B cell (primary cell): ENCODE measurements at regions not wholly inside any gene's neighbourhood (a gene's known extent, or its start where the extent isn't known, plus 50 kb on each side); places are given as distances from the start of the nearest gene placed in this dataset.

Source experiments
- ATAC-seq: fragments of 200-7000 bp; cut with Tn5 transposase; one replicate; pipeline ENCODE4 v1.10.0; 2021; ENCODE audit warnings: low read depth, mild to moderate bottlenecking, moderate number of reproducible peaks, moderate library complexity
- CTCF ChIA-PET: fragments of 350-600 bp; sonication (Branson Sonifier 250); formaldehyde crosslinking; loops from one replicate; lab custom pipeline; 2021; ENCODE audit warnings: antibody characterized with exemption, inconsistent platforms; lab: Charles Lee
- POLR2A ChIA-PET: fragments of 350-600 bp; sonication (Branson Sonifier 250); formaldehyde crosslinking; loops from one replicate; lab custom pipeline; 2021; ENCODE audit warnings: antibody characterized with exemption; lab: Charles Lee
- DNase-seq: peaks from one replicate; pipeline ENCODE4 v3.0.0; 2013
- H2AFZ ChIP-seq: 2 replicates; pipeline ENCODE4 v1.6.1; 2012; ENCODE audit warnings: mild to moderate bottlenecking, low read depth, low read length; ENCODE audit not compliant: insufficient read depth, poor library complexity, severe bottlenecking
- H3K27ac ChIP-seq, 2 donors: 1 replicate in 1 of 2; 2 replicates in 1 of 2; pipeline ENCODE4 v1.5.1; 2012 to 2013; ENCODE audit warnings: low read length in 2 of 2, mild to moderate bottlenecking in 2 of 2, moderate library complexity in 1 of 2
- H3K27me3 ChIP-seq, 4 experiments: fragments of 200-600 bp in 1 of 4; sonication (generic) in 1 of 4; replicated peaks in 1 of 4; 1 replicate in 2 of 4; 2 replicates in 2 of 4; pipeline versions ENCODE4 v1.6.1 to v1.7.0; 2013 to 2016; ENCODE audit warnings: low read length in 3 of 4, mild to moderate bottlenecking in 2 of 4, mixed read lengths in 1 of 4, moderate library complexity in 1 of 4; ENCODE audit not compliant: insufficient read depth in 4 of 4, control insufficient read depth in 3 of 4; ENCODE audit errors: control extremely low read depth in 1 of 4
- H3K36me3 ChIP-seq, 2 experiments: replicated peaks in 1 of 2; 1 replicate in 1 of 2; 2 replicates in 1 of 2; pipeline versions ENCODE4 v1.6.1 to v1.7.1; 2013; ENCODE audit warnings: low read length in 1 of 2; ENCODE audit not compliant: insufficient read depth in 2 of 2, control insufficient read depth in 1 of 2; ENCODE audit errors: control extremely low read depth in 1 of 2, extremely low read depth in 1 of 2
- H3K4me1 ChIP-seq, 2 donors: fragments of 200-600 bp in 1 of 2; sonication (generic) in 1 of 2; 1 replicate in 1 of 2; 2 replicates in 1 of 2; pipeline versions ENCODE4 v1.5.1 to v1.6.1; 2013 to 2017; ENCODE audit warnings: low read length in 2 of 2; ENCODE audit not compliant: control insufficient read depth in 2 of 2, insufficient read depth in 2 of 2
- H3K4me2 ChIP-seq: replicated peaks from 2 replicates; pipeline ENCODE3; 2012; ENCODE audit warnings: mild to moderate bottlenecking, low read depth, low read length; ENCODE audit not compliant: poor library complexity, severe bottlenecking
- H3K4me3 ChIP-seq, 5 experiments: fragments of 200-600 bp in 1 of 5; sonication (generic) in 1 of 5; 1 replicate in 3 of 5; 2 replicates in 2 of 5; pipeline versions ENCODE4 v1.5.1 to v1.7.0; 2011 to 2016; ENCODE audit warnings: low read length in 4 of 5, mild to moderate bottlenecking in 4 of 5, low read depth in 2 of 5, control low read depth in 1 of 5, moderate library complexity in 1 of 5; ENCODE audit not compliant: insufficient read depth in 1 of 5; ENCODE audit errors: control extremely low read depth in 1 of 5, extremely low read depth in 1 of 5
- H3K79me2 ChIP-seq: fragments of 200-600 bp; sonication (generic); one replicate; pipeline ENCODE4 v1.6.0; 2016; ENCODE audit warnings: low read length; ENCODE audit not compliant: control insufficient read depth, insufficient read depth
- H3K9ac ChIP-seq: fragments of 200-600 bp; sonication (generic); 2 replicates; pipeline ENCODE4 v1.6.1; 2017; ENCODE audit warnings: mild to moderate bottlenecking, low read length, moderate library complexity
- H3K9me3 ChIP-seq, 3 donors: one replicate each; pipeline versions ENCODE4 v1.6.1 to v1.7.1; 2013; ENCODE audit warnings: low read length in 2 of 3; ENCODE audit not compliant: control insufficient read depth in 2 of 3, insufficient read depth in 1 of 3; ENCODE audit errors: control extremely low read depth in 1 of 3
- H4K20me1 ChIP-seq: 2 replicates; pipeline ENCODE4 v1.6.0; 2012; ENCODE audit warnings: mild to moderate bottlenecking, low read length; ENCODE audit not compliant: insufficient read depth, control insufficient read depth, poor library complexity, severe bottlenecking
- H3K27ac Mint-ChIP-seq: one replicate; pipeline ENCODE4 v1.8.0; 2021; ENCODE audit warnings: mixed read lengths
- H3K27me3 Mint-ChIP-seq: one replicate; pipeline ENCODE4 v1.8.0; 2021; ENCODE audit warnings: mixed read lengths
- H3K4me1 Mint-ChIP-seq: one replicate; pipeline ENCODE4 v1.8.0; 2021; ENCODE audit warnings: mixed read lengths
- H3K4me3 Mint-ChIP-seq: one replicate; pipeline ENCODE4 v1.8.0; 2021; ENCODE audit warnings: mixed read lengths
- H3K9me3 Mint-ChIP-seq: one replicate; pipeline ENCODE4 v1.8.0; 2022; ENCODE audit warnings: mixed read lengths; ENCODE audit not compliant: insufficient read depth
- CTCF ChIP-seq: fragments of 200-600 bp; IDR thresholded peaks from one replicate; pipeline ENCODE4 v1.8.0; 2022; ENCODE audit warnings: antibody characterized with exemption, mild to moderate bottlenecking
- EZH2 ChIP-seq: IDR thresholded peaks from 2 replicates; pipeline ENCODE4 v1.6.1; 2012; ENCODE audit warnings: borderline replicate concordance, low read depth, mild to moderate bottlenecking, moderate library complexity, low read length; ENCODE audit not compliant: insufficient read depth, poor library complexity, severe bottlenecking
- WGBS: methylation state at CpG from one replicate; pipeline ENCODE4 v1.1.5; 2013; ENCODE audit warnings: missing lambda C conversion rate; ENCODE audit not compliant: insufficient coverage; 5-methylcytosine and 5-hydroxymethylcytosine counted together
- intact Hi-C: fragments of 100-400 bp; cut with micrococcal nuclease; formaldehyde crosslinking; loops from one replicate; pipeline ENCODE4 v1.10.0; 2022

GRCh38 chr12:93288626-93289025, 89.1 kb upstream of the NUDT4 start:
- Mint-ChIP-seq H3K9me3 (no peaks in the 10 kb centered on the region), H3K27me3 (no peaks in the 10 kb centered on the region), H3K27ac (no peak overlapping the region), H3K4me1 (no peaks in the 10 kb centered on the region), H3K4me3 (no peak overlapping the region)
- Histone ChIP-seq H3K4me2 (no peak overlapping the region), H3K9ac (no peak overlapping the region), H2AFZ (no peak overlapping the region), H3K4me3 (no peak overlapping the region), H3K79me2 (no peaks in the 10 kb centered on the region), H3K27me3 (no peaks in the 10 kb centered on the region), H3K9me3 (peaks cover 0 to 10% (median 0%) of the 10 kb centered on the region in 3 donors), H3K27ac (no peak overlapping the region), H3K36me3 (no peaks in the 10 kb centered on the region), H4K20me1 (no peaks in the 10 kb centered on the region), H3K4me1 (no peaks in the 10 kb centered on the region)
- POLR2A ChIA-PET: no interaction called here
- ATAC-seq (no peak), DNase-seq (no peak)
- CTCF ChIA-PET: no interaction called here
- TF ChIP-seq CTCF (no peak), EZH2 (no peak)
- intact Hi-C loops: no loop called here

GRCh38 chr12:93290391-93290790, 87.3 kb upstream of the NUDT4 start:
- Histone ChIP-seq H3K27ac (no peak overlapping the region), H2AFZ (no peak overlapping the region), H3K27me3 (no peaks in the 10 kb centered on the region), H3K9me3 (no peaks in the 10 kb centered on the region), H3K4me1 (no peaks in the 10 kb centered on the region), H3K4me2 (no peak overlapping the region), H4K20me1 (no peaks in the 10 kb centered on the region), H3K4me3 (no peak overlapping the region), H3K9ac (no peak overlapping the region), H3K79me2 (no peaks in the 10 kb centered on the region), H3K36me3 (no peaks in the 10 kb centered on the region)
- no peak for ATAC-seq
- Mint-ChIP-seq H3K27me3 (peaks cover 3% of the 10 kb centered on the region), H3K9me3 (no peaks in the 10 kb centered on the region), H3K4me1 (peaks cover under 1% of the 10 kb centered on the region), H3K27ac (no peak overlapping the region), H3K4me3 (no peak overlapping the region)
- ChIA-PET CTCF (no interaction called here), POLR2A (no interaction called here)
- TF ChIP-seq EZH2: no peak
- intact Hi-C loops: no loop called here
- WGBS: 96% methylated on average over 4 of the region's 7 CpGs
- no peak for DNase-seq
